NCI-H1694 treated with DMSO at 0.1 percent for 48 hours (cell line): ENCODE measurements at regions not wholly inside any gene's neighbourhood (a gene's known extent, or its start where the extent isn't known, plus 50 kb on each side); places are given as distances from the start of the nearest gene placed in this dataset.

Source experiments
- DNase-seq: peaks from one replicate; lab custom pipeline; 2025; lab: John Stamatoyannopoulos, UW

GRCh38 chr12:125573271-125573670, 508.0 kb downstream of the AACS start:
- DNase-seq = no peak

DNA sequence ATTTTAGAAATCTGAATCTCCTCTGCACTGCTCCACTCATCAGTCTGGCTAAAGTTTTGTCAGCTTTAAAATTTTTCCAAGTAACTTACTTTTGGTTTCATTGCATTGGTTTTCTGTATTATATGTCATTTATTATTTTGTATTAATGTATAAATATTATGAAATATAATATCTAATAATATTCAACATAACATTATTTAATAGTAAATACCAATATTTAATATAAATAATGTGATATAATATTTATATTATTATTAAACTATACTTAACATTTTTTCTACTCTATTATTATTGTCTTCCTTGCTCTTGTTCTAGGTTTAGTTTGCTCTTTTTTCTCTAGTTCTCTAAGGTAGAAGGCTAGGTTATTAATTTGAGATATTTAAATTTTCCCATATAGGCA, 512.1 kb downstream of the AACS start:
- no peak for DNase-seq

DNA sequence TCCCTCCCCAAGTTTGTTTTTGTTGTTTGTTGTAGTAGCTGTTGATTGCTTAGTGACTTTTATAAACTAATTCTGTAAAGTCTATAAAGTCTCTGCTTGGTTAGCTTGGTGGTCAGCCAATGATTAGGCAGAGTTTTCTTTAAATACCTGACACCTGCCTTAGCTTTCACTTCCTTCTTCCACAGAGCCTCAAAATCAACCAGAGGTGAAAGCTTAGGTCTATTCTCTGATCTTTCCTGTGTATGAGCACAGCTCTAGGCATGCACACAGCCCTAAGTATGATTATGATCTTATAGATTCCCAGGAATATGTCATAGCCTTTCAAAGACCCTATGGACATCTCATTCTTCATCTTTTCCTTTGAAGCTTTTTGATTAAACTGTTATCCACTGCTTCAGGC, 514.7 kb downstream of the AACS start:
- no peak for DNase-seq

DNA sequence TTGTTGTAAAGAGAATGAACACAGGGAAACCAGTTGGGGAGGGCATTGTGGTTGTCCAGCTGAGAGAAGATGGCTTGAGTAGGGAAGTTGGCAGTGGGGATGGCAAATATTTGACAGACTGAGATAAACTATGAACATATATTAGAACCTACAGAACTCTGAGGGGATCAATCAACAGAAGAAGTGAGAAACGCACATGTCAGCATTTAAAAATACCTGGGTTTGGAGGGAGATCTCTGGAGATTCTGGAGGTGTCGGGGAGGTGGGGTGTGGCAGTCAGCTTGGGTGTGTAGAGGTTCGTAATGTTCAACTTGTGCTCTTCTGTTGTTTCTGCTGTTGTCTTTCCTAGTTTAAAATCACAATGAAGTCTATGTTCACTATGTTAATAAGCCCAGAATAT, 517.8 kb downstream of the AACS start:
- DNase-seq = no peak

DNA sequence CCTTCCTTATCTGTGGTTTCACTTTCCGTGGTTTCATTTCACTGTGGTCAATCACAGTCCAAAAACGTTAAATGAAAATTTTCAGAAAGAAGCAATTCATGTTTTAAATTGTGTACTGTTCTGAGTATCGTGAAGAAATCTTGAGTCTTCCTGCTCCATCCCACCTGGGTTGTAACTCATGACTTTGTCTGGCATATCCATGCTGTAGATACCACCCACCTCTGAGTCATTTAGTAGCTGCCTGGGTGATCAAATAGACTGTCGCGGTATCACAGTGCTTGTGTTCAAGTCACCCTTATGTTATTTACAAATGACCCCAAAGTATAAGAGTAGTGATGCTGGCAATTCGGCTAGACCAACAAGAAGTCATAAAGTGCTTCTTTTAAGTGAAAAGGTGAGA, 521.2 kb downstream of the AACS start:
- DNase-seq = no peak

DNA sequence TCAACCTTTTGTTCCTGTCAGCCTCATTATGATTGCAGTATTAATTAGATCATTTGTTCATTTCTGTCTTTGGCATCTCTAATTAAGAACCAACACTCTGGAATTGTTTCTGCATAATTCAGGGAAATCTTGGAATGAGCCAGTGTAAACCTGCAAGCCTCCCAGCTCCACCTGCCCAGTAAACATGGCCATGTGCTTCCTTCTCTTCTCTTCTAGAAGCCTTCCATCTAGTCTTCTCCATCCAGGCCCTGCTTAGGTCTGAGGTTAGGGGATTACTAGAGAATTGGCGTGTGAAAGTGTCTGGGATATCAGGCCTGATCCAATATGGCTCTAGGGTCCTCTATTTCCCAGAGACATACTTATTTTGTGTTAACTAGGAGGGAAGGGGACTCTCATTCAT, 528.0 kb downstream of the AACS start:
- no peak for DNase-seq

GRCh38 chr12:125604976-125605375, 539.7 kb downstream of the AACS start:
- DNase-seq = no peak

GRCh38 chr12:125606312-125606711, 541.1 kb downstream of the AACS start:
- DNase-seq = no peak

GRCh38 chr12:125610292-125610691, 545.1 kb downstream of the AACS start:
- no peak for DNase-seq

DNA sequence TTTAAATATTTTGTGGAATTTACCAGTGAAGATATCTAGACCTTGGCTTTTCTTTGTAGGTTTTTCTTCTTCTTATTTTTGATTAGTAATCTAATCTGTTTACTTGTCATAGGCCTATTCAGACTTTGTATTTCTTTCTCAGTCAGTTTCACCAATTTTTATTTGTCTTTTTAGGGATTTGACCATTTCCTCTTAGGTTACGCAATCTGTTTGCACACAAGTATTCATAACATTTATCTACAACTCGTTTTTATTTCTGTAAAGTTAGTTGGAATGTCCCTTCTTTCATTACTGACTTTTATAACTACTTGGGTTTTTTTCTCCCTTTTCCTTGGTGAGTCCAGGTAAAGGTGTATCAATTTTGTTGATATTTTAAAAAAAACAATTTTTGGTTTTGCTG, 545.7 kb downstream of the AACS start:
- DNase-seq = no peak

DNA sequence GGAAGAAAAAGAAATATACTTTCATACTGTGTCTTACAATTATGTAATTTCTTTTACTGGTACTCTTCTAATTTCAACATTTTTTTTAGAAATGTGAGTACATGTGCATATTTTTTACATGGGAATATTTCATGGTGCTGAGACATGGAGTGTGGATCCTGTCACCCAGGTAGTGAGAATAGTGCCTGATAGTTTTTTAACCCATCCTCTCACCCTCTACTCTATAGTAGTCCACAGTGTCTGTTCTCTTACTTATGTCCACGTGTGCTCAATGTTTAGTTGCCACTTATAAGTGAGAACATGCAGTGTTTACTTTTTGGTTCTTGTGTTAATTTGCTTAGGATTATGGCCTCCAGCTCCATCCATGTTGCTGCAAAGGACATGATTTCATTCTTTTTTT, 548.8 kb downstream of the AACS start:
- no peak for DNase-seq

DNA sequence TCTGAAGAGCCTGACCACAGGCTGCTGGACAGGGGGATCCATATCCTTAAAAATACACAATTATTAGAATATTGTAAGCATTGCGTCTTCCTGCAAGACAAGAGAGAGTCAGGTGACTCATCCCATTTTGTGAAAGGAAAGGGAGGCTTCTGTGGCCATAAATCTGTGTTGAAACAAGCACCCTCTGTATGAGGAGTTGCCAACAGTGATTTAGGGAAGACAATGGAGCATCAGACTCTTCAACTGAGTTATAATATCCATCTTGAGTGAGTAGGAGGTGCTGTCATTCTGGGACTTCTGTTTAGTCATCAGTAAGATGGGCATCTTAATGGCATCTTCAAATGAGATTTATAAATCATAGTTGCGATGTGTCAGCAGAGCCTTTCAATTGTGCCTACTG, 554.5 kb downstream of the AACS start:
- DNase-seq = no peak

DNA sequence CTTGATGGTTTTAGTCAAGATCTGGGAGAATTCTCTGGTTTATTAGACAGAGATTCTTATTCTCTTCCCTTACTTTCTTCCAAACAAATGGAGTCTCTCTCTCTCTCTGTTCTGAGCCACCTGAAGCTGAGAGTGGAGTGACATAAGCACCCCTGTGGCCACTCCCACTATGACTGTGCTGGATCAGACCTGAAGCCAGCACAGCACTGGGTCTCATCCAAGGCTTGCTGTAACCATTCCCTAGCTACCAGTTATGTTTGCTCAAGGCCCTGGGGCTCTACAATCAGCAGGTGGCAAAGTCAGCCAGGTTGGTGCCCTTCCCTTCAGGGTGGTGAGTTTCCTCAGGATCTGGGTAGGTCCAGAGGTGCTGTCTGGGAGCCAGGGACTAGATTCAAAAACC, 568.5 kb downstream of the AACS start:
- DNase-seq = no peak

DNA sequence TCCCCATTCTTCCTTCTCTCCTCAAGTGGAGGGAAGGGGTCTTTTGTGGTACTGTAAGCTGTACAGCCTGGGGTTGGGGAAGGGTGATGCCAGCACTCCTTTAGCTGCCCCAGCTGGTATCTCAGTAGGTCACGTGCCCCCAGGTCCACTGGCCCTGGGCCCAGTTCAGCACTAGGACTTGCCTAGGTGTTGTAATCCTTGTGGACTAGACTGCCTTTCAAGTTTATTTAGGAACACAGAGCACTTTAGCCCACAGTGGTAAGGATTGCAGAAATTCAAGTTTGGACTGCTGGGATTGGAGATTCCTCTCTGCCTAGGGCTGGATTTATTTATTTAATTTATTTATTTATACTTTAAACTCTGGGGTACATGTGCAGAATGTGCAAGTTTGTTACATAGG, 569.6 kb downstream of the AACS start:
- no peak for DNase-seq

- DNase-seq = no peak
These were observed 574.6 kb downstream of the AACS start for GRCh38 chr12:125639826-125640225.

DNA sequence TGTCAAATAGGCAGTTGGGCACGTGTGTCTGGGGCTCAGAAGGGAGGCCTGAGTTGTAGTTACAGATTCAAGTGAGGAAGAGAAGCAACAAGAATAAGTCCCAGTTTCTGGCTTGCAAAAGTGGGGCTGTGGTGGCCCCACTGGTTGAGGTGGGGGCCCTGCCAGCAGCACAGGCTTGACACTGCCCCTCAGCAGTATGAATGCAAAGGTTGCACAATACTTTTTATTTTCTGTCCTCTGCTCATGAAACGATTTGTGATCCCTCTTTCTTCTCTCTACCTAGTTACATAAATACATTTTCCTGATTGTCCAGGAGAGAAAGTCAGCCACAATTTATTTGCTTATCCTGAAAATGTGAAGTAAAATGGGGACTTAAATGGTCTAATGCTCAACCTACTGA, 577.8 kb downstream of the AACS start:
- no peak for DNase-seq

GRCh38 chr12:125645724-125646123, 580.5 kb downstream of the AACS start:
- no peak for DNase-seq

DNA sequence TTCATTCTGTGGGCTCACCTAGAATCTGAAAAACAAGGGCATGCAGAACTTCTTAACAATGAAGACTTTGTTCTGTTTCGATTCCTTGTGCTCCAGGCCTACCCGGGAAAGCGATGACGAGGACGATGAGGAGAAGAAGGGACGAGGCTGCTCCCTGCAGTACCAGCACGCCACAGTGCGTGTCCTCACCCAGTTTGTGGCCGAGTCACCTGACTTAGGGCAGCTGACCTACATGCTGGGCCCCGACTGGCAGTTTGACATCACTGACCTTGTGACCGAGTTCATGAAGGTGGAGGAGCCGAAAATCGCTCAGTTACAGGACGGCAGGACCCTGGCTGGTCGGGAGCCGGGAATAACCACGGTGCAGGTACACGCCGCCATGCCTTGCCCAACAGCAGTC, 585.4 kb downstream of the AACS start:
- DNase-seq = no peak

- DNase-seq = no peak
These were observed 586.4 kb downstream of the AACS start for GRCh38 chr12:125651625-125652024.

- DNase-seq = no peak
These were observed 587.4 kb downstream of the AACS start for GRCh38 chr12:125652681-125653080.

GRCh38 chr12:125657681-125658080, 592.4 kb downstream of the AACS start:
- no peak for DNase-seq

DNA sequence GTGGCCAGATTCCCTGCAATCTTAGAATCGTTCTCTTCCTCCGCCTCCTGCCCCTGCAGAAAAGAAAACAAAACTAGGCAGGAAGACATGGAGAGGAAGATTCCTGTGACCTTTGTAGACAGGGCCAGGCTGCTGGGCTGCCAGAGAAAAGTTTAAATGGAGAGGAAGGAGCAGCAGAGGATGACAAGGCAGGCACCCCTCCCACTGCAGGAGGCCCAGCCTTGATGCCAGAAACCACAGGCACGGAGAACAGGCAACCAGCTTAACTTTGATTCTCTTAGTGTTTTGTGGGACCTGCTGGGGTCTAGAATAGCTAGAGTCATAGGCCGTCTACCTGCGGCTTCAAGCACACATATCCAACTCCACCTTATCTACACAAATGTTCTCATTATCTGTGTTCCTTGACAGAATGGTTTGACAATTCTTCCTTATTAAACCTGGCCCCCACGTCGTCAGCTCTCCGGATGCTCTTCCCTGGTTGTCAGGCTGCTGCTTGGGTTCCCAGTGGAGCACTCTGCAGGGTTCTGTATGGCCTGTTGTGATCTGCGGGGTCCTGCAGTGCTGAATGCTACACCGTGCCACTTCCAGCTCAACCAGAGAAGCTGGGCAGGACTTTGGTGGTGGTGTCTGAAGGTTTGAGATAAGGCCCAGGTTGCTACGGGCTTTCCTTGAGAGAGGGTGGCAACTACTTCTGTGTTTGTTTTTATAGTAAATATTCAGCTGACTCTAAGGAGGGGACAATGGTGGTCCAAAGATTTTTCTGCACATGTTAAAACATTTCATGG, 609.5 kb downstream of the AACS start:
- DNase-seq = no peak

GRCh38 chr12:125676366-125676765, 611.1 kb downstream of the AACS start:
- DNase-seq = no peak

GRCh38 chr12:125677829-125678228, 612.6 kb downstream of the AACS start:
- no peak for DNase-seq
